HG02870 (cell line): ENCODE measurements at regions not wholly inside any gene's neighbourhood (a gene's known extent, or its start where the extent isn't known, plus 50 kb on each side); places are given as distances from the start of the nearest gene placed in this dataset.
"Not testable (repeated sequence)": the region's sequence is repeated elsewhere in the genome, so short reads cannot be mapped to it uniquely, and the experiment has no call there.

Source experiments
- ATAC-seq: cut with Tn5 transposase; IDR thresholded peaks from one replicate; pipeline ENCODE4 v1.9.1; 2021; ENCODE audit warnings: mild to moderate bottlenecking, moderate library complexity; ENCODE audit not compliant: unreplicated experiment

DNA sequence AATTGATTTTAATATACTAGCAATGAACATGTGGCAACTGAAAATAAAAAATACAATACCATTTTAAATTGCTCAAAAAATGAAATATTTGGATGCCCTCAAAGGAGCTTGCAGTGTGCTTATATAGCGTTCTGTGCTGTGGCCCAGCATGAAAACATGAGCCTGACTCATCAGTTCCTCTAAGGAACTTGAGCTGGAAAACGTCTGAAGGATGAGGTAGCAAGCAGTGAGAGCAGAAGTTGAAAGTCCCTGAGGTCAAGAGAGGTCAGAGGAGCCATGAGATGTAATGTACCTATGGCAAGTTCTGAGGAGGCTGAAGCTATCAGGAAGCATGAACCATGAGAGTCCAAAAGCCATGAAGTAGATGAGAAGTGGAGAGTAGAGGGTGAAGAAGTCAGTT is 59.7 kb downstream of the HMGB3 start:
- no peak for ATAC-seq

DNA sequence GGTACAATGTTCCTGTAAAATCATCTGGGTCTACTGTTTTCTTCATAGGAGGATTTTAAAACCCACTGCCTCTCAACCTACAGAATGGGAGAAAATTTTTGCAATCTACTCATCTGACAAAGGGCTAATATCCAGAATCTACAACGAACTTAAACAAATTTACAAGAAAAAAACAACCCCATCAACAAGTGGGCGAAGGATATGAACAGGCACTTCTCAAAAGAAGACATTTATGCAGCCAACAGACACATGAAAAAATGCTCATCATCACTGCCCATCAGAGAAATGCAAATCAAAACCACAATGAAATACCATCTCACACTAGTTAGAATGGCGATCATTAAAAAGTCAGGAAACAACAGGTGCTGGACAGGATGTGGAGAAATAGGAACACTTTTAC is 83.2 kb downstream of the HMGB3 start:
- ATAC-seq = not testable (repeated sequence)

DNA sequence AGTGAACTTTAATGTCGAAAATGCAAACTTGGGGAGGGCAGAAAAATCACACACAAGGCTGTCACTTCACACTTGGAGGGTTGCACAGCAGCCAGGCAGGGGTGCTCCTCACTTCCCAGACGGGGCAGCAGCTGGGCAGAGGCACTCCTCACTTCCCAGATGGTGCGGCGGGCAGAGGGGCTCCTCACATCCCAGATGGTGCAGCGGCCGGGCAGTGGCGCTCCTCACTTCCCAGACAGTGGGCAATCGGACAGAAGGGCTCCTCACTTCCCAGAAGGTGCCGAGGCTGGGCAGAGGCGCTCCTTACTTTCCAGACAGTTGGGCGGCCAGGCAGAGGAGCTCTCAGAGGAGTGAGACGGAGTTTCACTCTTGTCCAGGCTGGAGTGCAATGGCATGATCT is 90.6 kb downstream of the HMGB3 start:
- ATAC-seq = no peak

DNA sequence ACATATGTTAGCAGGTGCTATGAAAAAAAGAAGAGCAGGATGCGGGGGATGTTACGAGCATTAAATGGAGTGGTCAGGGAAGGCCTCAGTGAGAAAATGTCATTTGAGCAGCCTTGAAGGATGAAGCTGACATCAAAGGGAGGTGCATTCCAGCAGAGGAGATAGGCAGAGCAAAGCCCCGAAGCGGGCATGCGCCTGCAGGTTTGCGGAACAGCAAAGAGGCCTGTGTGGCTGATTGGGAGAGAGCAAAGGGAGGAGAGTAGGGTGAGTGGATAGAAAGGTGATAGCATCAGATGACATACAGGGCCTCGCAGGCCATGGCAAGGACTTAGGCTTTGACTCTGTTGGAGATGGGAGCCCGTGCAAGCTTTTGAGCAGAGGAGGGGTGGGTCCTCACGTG is 95.4 kb upstream of the GPR50 start:
- ATAC-seq = no peak

DNA sequence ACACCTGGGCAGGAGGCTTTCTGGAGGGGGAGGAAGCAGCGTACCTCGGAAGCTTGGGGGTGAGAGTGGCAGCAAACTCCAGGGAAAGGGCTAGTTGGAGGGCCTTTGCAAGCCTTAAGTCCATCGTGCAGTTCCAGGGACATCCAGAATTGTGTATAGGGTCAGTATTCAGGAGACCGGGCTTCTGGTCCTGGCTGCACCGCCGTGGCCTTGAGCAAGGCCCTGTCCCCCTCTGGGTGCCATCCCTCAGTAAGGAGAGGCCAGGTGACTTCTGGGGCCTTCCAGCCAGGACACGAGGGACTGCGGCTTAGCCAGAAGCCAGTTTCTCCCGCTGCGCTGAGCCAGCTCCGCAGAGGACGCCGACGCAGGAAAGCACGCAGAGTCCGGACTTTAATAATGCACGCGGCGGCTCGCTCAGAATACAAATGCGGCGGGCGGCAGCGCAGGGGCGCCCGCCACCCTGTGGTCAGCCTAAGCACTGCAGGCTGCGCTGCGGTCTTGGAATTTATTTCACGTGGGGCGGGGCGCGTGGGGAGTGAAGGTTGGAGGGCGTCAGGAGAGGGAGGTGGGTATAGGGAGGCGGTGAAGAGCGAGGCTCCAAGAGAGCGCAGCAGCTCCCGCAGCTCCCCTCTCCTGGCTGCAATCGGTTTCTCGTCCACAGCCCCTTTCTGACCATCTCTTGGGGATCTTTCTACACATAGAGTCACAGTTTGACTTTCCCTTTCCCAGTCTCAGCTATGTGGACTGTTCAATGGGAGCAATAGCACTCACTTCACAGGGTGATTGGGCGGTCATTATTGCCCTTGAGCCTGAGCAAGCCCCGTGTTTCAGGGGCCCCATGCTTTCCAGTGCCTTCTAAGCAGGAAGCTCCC is 94.1 kb upstream of the GPR50 start:
- peak; percentile 84 for ATAC-seq

DNA sequence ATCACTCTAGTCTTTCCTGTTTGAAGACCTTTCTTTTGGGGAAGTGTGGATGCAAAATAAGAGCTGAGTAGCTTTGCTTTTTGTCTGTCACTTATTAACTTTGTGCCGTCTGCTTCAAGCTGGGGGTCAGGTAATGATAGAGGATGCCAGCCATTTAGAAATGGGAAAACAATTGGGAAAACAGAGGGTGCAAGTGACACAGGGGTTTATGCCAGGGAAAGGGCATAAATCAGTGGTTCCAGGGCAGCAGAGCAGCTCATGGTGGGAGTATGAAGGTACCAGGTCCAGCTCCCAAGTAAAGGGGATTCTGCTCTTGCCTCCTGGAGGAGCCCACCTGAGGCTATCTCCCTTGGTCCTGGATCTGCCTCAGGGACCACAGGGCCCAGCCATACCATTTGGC is 91.9 kb upstream of the GPR50 start:
- no peak for ATAC-seq

DNA sequence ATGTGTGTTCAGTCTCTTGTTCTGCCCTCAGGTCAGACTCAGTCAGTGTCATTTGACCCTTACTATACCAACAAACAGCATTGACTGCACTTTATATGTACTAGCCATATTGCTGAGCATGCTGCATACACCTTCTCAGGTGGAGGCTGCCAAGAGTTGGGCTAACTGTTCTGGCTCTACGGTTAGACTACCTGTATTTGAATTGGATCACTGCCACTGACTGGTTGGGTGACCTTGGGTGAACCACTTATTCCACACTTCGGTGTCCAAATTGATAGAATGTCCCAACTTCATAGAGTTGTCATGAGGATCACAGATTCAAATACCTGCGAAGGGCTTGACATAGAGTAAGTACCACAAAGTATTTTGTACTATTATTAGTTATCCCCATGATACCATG is 91.2 kb upstream of the GPR50 start:
- ATAC-seq = no peak

DNA sequence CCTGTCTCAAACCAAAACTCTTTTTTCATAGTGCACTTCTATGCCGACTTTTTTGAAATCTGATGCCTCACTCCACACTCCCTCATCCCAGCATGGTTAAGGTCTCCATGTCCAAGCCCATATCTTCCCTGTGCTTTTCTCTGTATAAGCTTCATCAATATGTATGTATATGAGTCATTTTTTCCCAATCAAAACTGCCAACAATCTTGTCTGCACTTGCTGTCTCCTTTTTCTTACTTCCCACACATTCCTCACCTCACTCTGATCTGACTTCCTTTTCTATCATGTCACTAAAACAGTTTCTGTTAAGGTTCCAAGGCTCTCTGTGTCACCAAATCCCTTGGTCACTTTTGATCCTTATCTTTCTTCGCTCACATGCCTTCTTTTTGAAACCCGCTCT is 88.2 kb upstream of the GPR50 start:
- no peak for ATAC-seq

DNA sequence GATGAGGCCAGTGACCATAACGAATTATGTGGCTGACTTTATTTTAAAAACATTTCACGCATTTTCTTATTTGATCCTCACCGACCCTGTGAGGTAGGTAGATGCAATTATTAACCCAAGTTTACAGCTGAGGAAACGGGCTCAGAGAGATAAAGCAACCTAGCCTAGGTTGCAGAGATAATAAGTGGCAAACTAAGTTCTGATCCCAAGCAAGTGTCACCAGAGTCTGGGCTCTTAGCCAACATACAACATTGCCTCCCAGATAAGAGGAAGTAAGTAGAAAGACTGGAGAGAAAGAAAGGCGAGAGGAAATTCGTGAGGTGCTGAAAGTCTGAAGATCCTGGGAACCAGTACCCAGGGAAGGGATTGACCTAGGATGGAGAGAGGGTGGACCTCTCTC is 77.4 kb upstream of the GPR50 start:
- ATAC-seq = no peak

DNA sequence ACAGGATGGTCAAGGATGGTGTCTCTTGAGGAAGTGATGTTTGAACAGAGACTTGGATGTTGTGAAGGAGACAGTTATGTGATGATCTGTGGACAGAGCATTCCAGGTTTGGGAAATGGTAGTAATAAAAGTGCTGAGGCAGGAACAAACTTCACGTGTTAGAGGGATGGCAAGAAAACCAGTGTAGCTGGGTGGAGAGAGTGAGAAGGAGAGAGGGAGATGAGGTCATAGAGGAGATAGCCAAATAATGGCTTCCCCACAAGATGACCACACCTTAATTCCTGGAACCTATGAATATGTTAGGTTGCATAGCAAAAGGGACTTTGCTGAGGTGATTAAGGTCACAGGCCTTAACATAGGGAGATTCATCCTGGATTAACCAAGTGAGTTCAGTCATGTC is 75.6 kb upstream of the GPR50 start:
- no peak for ATAC-seq

DNA sequence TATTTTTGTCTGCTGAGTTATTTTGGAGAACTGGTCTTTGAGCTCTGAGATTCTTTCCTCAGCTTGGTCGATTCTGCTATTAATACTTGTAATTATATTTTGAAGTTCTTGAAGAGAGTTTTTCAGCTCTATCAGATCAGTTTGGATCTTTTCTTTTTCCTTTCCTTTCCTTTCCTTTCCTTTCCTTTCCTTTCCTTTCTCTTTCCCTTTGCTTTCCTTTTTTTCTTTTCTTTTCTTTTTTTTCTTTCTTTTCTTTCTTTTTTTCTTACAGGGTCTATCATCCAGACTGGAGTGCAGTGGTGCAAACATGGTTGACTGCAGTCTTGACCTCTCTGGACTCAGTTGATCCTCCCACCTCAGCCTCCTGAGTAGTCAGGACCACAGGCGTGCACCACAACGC is 63.2 kb upstream of the GPR50 start:
- not testable (repeated sequence) for ATAC-seq
